Muscle of arm (tissue), 1 donor: ENCODE measurements at regions not wholly inside any gene's neighbourhood (a gene's known extent, or its start where the extent isn't known, plus 50 kb on each side); places are given as distances from the start of the nearest gene placed in this dataset.
"Not testable (repeated sequence)": the region's sequence is repeated elsewhere in the genome, so short reads cannot be mapped to it uniquely, and the experiment has no call there.

Experiments
- DNase-seq: peaks from one replicate; pipeline ENCODE4 v3.0.0-alpha.2; 2013

DNA sequence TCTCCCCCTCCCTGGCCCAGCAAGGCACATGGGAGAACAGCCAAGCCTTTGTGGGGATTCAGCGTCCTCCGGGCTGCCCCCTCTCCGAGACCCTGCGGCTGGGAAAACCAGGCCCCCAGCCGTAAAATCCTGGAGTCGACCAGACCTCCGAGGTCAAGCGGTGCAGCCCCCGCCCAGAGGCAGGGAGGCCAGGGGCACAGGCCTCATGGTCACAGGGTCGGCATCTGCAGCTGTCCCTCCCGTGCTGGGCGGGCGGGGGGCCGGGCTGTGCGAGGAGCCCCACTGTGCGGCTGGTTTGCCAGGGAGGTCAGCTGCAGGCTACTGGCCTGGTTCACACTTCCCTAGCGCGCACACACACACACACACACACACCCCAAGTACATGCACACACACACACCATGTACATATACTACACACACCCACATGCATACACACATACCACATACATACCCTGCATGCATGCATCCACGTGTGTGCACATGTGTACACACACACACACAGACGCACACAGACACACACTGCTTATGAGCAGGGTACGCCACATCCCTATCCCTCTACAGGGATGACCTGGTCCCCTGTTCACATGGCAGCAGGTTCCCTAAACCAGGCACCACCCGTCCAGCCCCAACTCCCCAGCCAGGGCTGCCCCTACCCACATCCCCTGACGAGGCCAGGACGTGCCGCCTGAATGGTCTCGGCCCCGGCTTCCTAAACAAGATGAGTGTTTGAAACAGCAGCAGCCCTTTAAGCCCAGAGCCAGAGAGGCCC lies 108.9 kb upstream of the CIBAR2 start:
- no peak for DNase-seq

- no peak for DNase-seq
Observed at GRCh38 chr16:85221771-85222154, 109.5 kb upstream of the CIBAR2 start.

DNA sequence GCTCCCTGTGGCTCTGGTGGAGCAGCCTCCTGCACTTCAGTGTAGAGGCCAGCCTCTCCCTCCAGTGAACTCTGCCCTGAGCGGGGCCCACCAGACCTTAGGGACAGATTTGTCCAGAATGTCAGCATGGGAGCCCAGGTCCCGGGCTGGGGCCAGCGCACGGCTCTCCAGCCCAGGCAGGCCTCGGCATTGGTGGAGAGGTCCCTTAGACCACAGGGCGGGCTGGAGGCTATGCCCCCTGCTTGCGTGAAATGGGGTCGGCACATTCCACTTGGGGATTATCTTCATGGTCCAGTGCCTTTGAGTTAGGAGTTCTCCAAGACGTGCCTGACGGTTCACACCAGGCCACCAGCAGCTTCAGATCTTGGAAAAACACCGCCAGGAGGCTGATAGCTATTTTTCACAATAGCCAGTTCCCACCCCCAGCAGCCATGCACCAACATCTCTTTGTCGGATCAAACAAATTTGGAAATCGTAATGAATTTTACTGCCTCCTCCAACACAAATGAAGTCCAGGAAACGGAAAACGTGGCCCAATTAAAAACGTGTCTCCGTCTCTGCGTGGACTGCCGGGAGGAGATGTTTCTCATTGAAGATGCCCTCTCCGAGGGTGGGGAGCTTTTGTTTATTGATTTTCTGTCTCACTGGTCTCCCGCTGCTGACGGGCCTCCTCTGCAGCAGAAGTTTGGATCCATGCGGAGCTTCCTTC lies 110.0 kb upstream of the CIBAR2 start:
- DNase-seq = no peak

- no peak for DNase-seq
Observed at GRCh38 chr16:85225257-85225656, 113.0 kb upstream of the CIBAR2 start.

- DNase-seq = no peak
Observed at GRCh38 chr16:85225721-85226120, 113.4 kb upstream of the CIBAR2 start.

- no peak for DNase-seq
Observed at GRCh38 chr16:85227084-85227945, 115.0 kb upstream of the CIBAR2 start.

- no peak for DNase-seq
Observed at GRCh38 chr16:85227946-85228862, 115.9 kb upstream of the CIBAR2 start.

DNA sequence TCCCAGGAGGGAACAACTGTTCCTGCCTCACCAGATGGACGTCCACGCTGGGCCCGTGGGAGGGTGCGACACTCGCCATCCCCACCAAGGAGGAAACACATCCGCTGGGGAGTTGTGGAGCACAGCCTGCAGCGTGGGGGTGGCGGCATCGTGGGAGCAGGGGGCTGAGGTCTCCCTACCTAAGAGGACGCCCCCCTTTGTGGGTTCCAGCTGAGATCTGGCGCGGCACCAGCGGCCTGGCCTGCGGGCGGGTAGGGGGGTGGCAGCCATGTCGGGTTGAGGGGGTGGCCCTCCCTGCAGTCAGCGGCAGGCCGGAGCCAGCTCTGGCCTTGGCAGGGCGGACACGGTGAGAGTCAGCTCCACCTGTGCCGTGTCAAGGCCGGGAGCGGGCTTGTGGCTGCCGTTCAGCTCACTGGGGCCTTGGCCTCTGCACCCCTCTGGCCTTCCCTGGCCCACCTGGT lies 116.7 kb upstream of the CIBAR2 start:
- DNase-seq = no peak

DNA sequence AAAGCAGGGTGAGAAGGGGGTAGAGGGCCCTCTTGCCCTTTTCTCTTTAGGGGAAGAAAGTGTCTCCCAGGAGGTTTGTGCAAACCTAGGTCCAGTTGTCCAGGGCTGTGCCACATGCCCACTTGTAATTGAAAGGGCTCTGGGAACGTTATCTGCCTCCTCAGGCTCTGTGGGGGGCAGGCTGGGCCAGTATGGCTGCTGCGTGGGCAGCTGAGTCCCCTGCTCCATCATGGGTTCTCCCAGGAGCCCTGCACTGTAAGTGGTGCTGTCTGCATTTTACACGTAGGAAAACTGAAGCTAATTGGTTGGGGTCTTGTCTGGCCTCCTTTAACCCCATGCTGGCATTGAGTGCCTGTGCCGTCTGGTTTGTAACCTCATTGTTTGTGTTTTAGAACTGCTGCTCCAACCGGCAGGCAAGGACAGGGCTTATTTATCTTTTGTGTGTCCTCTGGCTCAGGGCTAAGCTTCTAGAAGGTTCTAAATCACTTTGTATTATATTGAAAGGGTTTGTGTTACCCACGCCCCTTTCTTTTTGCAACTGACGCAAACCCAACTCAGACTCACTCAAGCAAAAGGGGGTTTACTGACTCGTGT lies 117.7 kb upstream of the CIBAR2 start:
- no peak for DNase-seq

GRCh38 chr16:85230764-85231383 lies 118.6 kb upstream of the CIBAR2 start:
- DNase-seq = not testable (repeated sequence)

DNA sequence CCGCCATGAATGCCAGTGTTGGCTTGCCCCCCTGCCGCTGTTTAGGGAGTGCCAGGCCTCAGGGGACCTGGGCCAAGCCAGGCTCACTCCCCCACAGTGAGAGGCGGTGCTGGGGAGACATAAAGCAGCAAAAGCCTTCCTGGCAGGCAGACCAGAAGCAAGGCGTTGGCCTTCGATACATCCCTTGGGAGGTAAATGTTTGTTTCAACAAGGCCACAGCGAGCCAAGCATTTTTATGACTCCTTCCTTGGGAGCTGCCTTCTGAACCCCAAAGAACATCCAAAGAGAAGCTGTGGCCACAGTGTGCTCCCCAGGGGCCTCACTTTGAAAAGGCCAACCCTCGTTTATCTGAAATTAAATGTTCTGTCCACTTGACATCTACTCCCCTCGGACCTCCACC lies 119.7 kb upstream of the CIBAR2 start:
- DNase-seq = no peak

GRCh38 chr16:85232369-85233142 lies 120.3 kb upstream of the CIBAR2 start:
- no peak for DNase-seq

GRCh38 chr16:85233516-85233915 lies 121.2 kb upstream of the CIBAR2 start:
- DNase-seq = no peak

GRCh38 chr16:85234310-85235204 lies 122.3 kb upstream of the CIBAR2 start:
- DNase-seq = peak; percentile 62

DNA sequence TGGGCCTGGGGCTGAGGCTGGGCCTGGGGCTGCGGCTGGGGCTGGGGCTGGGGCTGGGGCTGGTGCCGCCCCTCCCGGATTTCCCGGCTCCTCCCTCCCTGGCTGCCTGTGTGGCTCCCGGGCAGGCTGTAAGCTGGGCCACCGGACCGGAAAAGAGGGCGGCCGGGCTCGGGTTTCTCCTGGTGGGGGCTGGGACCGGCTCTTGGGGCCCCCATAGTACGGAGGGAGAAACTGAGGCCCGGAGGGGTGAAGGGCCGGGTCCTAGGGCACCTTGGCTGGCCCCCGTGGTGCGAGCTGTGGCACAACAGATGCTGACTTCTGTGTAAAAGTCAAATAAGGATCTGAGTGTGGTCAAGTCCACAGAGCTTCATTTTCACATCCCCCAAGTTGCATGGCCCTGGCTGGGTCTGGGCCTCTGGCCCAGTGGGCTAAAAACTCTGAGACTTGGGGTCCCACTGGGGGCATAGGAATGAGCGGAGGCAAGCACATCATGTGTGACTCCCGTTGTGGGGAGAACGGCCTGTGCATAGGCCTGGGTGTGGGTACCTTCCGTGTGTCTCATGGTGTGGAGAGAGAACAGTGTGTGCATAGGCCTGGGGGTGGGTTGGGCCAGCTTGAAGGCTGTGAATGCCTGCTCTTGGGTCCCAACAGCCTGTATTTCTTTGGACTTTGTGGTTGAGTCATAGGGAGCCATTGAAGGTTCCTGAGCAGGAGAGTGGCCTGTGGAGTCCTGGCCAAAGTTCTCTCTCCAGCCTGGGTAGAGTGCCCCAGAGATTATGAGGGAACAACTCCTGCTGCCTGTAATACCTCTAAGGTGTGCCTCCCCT lies 123.9 kb upstream of the CIBAR2 start:
- DNase-seq = peak; percentile 55

DNA sequence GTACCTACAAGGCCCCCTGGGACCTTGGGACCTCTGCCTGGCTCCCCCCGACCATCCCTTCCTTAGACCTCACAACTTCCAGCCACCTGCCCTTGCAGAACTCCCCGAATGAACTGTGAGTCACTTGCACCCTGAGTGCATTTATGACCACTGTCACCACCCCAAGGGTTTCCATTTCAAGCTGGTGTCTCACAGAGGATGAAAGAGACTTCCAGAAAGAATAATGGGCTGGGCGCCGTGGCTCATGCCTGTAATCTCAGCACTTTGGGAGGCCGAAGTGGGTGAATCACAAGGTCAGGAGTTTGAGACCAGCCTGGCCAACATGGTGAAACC lies 124.5 kb upstream of the CIBAR2 start:
- no peak for DNase-seq

DNA sequence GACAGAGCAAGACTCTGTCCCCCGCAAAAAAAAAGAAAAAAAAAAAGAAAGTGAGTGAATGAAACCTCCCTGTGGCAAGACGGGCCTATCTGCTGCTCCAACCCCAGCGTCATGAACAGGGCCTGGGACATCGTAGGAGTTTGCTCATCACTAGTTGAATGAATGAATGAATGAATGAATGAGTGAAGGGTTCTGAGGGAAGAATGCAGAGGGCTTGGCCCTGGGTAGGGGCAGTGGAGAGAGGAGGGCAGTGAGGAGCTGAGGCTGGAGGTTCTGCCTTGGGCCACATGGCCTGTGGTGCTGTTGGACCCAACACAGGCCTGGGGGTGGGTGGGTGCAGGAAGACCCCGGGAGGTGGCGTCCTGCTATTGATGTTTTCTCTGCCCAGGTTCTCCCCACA lies 125.5 kb upstream of the CIBAR2 start:
- DNase-seq = no peak

GRCh38 chr16:85238233-85238647 lies 126.0 kb upstream of the CIBAR2 start:
- DNase-seq = peak; percentile 80
